Heart left ventricle (tissue), 13 donors: ENCODE measurements at regions not wholly inside any gene's neighbourhood (a gene's known extent, or its start where the extent isn't known, plus 50 kb on each side); places are given as distances from the start of the nearest gene placed in this dataset.

Experiments used
- CTCF ChIP-seq, 12 donors: fragments of 200-600 bp; sonication (generic) in 4 of 12; IDR thresholded peaks; one replicate each; pipeline versions ENCODE4 v1.5.0 to v1.8.0; 2018 to 2022; ENCODE audit warnings: antibody characterized with exemption in 12 of 12, mild to moderate bottlenecking in 5 of 12
- POLR2A ChIP-seq, 2 donors: fragments of 450-650 bp; IDR thresholded peaks; one replicate each; pipeline ENCODE4 v1.6.1; 2017; ENCODE audit warnings: antibody characterized with exemption in 2 of 2, mild to moderate bottlenecking in 2 of 2, moderate library complexity in 2 of 2
- donor health status: ischemic (EF 13 %, LVEDD 7.1; RV severe dilation, severe dysfunction).
- donor health status: DM: no; HTN: yes; CAD: no.
- donor health status: DM: no; HTN: no; CAD: no.
- donor health status: ischemic (EF 25% LVEDD 6.9; RV normal size, moderate dysfunction).
- donor health status: ischemic (EF 25% LVEDD 5.7; RV mildly dilated, moderate dysfunction).
- donor health status: ischemic (EF 35%, LVEDD 5.7; RV mildly dilated, moderate dysfunction).
- donor health status: nonischemic (EF 11% LVEDD 7.7; RV severe dilation, severe dysfunction).
- donor health status: DM: yes; HTN: yes; CAD: no.
- donor health status: PGD.
- donor health status: ischemic (EF 29% LVEDD 5.4; RV normal size, mild dysfunction).
- donor health status: nonischemic (EF 23%, LVEDD 6.1; RV moderate dilation, normal function).

DNA sequence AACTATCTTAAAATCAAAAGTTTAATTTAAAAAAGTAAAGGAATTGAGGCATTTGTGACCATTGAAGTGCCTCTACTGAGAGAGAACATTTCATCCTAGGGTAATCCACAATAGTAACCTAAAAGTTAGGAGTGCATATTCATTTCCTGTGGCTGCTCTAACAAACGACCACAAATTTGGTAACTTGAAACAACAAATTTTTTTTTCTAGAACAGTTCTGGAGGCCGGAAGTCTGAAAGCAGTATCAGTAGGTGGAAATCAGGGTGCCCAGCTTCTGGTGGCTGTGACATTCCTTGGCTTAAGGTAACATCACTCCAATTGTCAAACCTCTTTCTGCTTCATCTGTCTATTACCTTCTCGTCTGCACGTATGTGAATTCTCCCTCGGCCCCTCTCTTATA is 67.1 kb upstream of the SSBP2 start:
- TF ChIP-seq CTCF (IDR thresholded peaks at IDR 0.05) (no peak), POLR2A (IDR thresholded peaks at IDR 0.05) (no peak)
